K562 (cell line): ENCODE measurements at regions not wholly inside any gene's neighbourhood (a gene's known extent, or its start where the extent isn't known, plus 50 kb on each side); places are given as distances from the start of the nearest gene placed in this dataset.

Source experiments
- ATAC-seq: fragments of 200-7000 bp; cut with Tn5 transposase; 3 replicates; pipeline ENCODE4 v1.9.1; 2020; ENCODE audit warnings: moderate library complexity
- BruUV-seq: library from RNA; stranded (reverse); fragments of 400-500 nt; replicated peaks from 2 replicates; lab custom pipeline; 2021; lab: Mats Ljungman, UMichigan
- CTCF ChIA-PET: fragments of 300-600 bp; formaldehyde crosslinking; extraction: SDS; loops from one replicate; lab custom pipeline; 2021; ENCODE audit warnings: low intra/inter-chr PET ratio; lab: Yijun Ruan, JAX
- POLR2A ChIA-PET: fragments of 300-600, 350-650 bp; sonication (Branson Sonifier 250); formaldehyde crosslinking; extraction: SDS; loops from one replicate; lab custom pipeline; 2021; ENCODE audit warnings: antibody characterized with exemption, inconsistent platforms; lab: Yijun Ruan, JAX
- DNase-seq, 4 experiments: peaks; one replicate each; pipeline versions ENCODE4 v3.0.0 to v3.0.0-alpha.2; 2011 to 2018; ENCODE audit warnings: low spot score in 3 of 4, mixed read lengths in 3 of 4; ENCODE audit errors: extremely low read depth in 1 of 4
- FAIRE-seq: peaks from 2 replicates; lab custom pipeline; 2011; peaks lifted over from hg19 to GRCh38; lab: Jason Lieb, UNC
- H2AFZ ChIP-seq: 2 replicates; pipeline ENCODE4 v1.6.0; 2011; ENCODE audit warnings: low read depth, low read length, control low read depth, inconsistent platforms
- H3K27ac ChIP-seq: fragments of 200-600 bp; 3 replicates; pipeline ENCODE4 v1.8.0; 2011; ENCODE audit warnings: low read depth, mild to moderate bottlenecking, control low read depth, inconsistent platforms, low read length, moderate library complexity, mixed read lengths; ENCODE audit errors: extremely low read depth
- H3K27me3 ChIP-seq, 2 experiments: fragments of 300-600 bp in 1 of 2; 2 replicates in 1 of 2; 3 replicates in 1 of 2; pipeline versions ENCODE4 v1.6.0 to v1.8.0; 2011; ENCODE audit warnings: inconsistent platforms in 2 of 2, low read length in 2 of 2, mild to moderate bottlenecking in 1 of 2, mixed read lengths in 1 of 2, moderate library complexity in 1 of 2; ENCODE audit not compliant: control insufficient read depth in 2 of 2, insufficient read depth in 2 of 2
- H3K36me3 ChIP-seq: fragments of 300-600 bp; 3 replicates; pipeline ENCODE4 v1.8.0; 2011; ENCODE audit warnings: mild to moderate bottlenecking, low read length, inconsistent platforms; ENCODE audit not compliant: control insufficient read depth, insufficient read depth
- H3K4me1 ChIP-seq, 2 experiments: fragments of 200-600 bp in 1 of 2; replicated peaks in 1 of 2; 2 replicates in 1 of 2; 3 replicates in 1 of 2; pipeline versions ENCODE4 v1.5.1 to v1.8.0; 2011; ENCODE audit warnings: inconsistent platforms in 2 of 2, low read length in 2 of 2, mild to moderate bottlenecking in 1 of 2, mixed read lengths in 1 of 2, moderate library complexity in 1 of 2; ENCODE audit not compliant: control insufficient read depth in 2 of 2, insufficient read depth in 2 of 2
- H3K4me2 ChIP-seq: 2 replicates; pipeline ENCODE4 v1.6.1; 2011; ENCODE audit warnings: low read length, control low read depth, inconsistent platforms, mixed read lengths; ENCODE audit not compliant: insufficient read depth
- H3K4me3 ChIP-seq: fragments of 200-600 bp; sonication (generic), shearing (Covaris generic); 2 replicates; pipeline ENCODE4 v1.5.1; 2016; ENCODE audit warnings: control low read depth, inconsistent platforms
- H3K79me2 ChIP-seq: fragments of 200-600 bp; 3 replicates; pipeline ENCODE4 v1.8.0; 2011; ENCODE audit warnings: low read length, inconsistent platforms; ENCODE audit not compliant: control insufficient read depth, insufficient read depth
- H3K9ac ChIP-seq, 2 experiments: 2 replicates each; pipeline versions ENCODE4 v1.6.0 to v1.6.1; 2011; ENCODE audit warnings: low read depth in 2 of 2, low read length in 2 of 2, control low read depth in 1 of 2, inconsistent platforms in 1 of 2, mild to moderate bottlenecking in 1 of 2, mixed read lengths in 1 of 2; ENCODE audit not compliant: insufficient read depth in 1 of 2
- H3K9me1 ChIP-seq: one replicate; pipeline ENCODE4 v1.6.0; 2011; ENCODE audit warnings: inconsistent platforms, mild to moderate bottlenecking, low read length, moderate library complexity; ENCODE audit not compliant: control insufficient read depth, insufficient read depth
- H3K9me3 ChIP-seq: replicated peaks from 2 replicates; pipeline ENCODE4 v1.5.1; 2011; ENCODE audit warnings: low read depth, low read length, inconsistent platforms; ENCODE audit not compliant: control insufficient read depth, insufficient read depth
- H4K20me1 ChIP-seq: replicated peaks from 2 replicates; pipeline ENCODE4 v1.6.1; 2011; ENCODE audit warnings: low read length, inconsistent platforms, mixed read lengths; ENCODE audit not compliant: control insufficient read depth, insufficient read depth
- ATF6 ChIP-seq: sonication (generic); formaldehyde crosslinking; IDR thresholded peaks from 2 replicates; pipeline ENCODE4 v1.4.0; 2020; ENCODE audit warnings: mild to moderate bottlenecking, missing genetic modification reagents
- CTCF ChIP-seq, 3 experiments: IDR thresholded peaks in 2 of 3; conservative IDR thresholded peaks in 1 of 3; 2 replicates each; pipeline ENCODE4 v1.5.1; 2011 to 2012; ENCODE audit warnings: low read length in 3 of 3, mild to moderate bottlenecking in 3 of 3, control low read depth in 2 of 3, improper control_type of control experiment in 1 of 3, inconsistent platforms in 1 of 3, low read depth in 1 of 3, mixed read lengths in 1 of 3, moderate library complexity in 1 of 3; ENCODE audit not compliant: insufficient read depth in 2 of 3
- DACH1 ChIP-seq: fragments of 450-650 bp; IDR thresholded peaks from 2 replicates; pipeline ENCODE4 v1.6.1; 2018; ENCODE audit not compliant: partially characterized antibody
- HNRNPK ChIP-seq: fragments of 200-400 bp; formaldehyde crosslinking; IDR thresholded peaks from one replicate; pipeline ENCODE4 v1.6.1; 2018; ENCODE audit warnings: mild to moderate bottlenecking, low read depth, low read length; ENCODE audit not compliant: poor library complexity, severe bottlenecking
- HNRNPLL ChIP-seq: fragments of 200-400 bp; formaldehyde crosslinking; IDR thresholded peaks from 2 replicates; pipeline ENCODE4 v1.6.1; 2017; ENCODE audit warnings: low read length, low read depth, mild to moderate bottlenecking; ENCODE audit not compliant: poor library complexity, severe bottlenecking
- MCM7 ChIP-seq, 2 experiments: fragments of 450-650 bp; IDR thresholded peaks; 2 replicates each; pipeline ENCODE4 v1.6.1; 2016 to 2018
- PML ChIP-seq: IDR thresholded peaks from 2 replicates; pipeline ENCODE4 v1.6.1; 2012; ENCODE audit warnings: low read length, inconsistent platforms
- POLR2AphosphoS2 ChIP-seq: IDR thresholded peaks from 2 replicates; pipeline ENCODE4 v1.6.1; 2012; ENCODE audit warnings: low read length, improper control_type of control experiment
- POLR2G ChIP-seq: fragments of 200-400 bp; formaldehyde crosslinking; IDR thresholded peaks from 2 replicates; pipeline ENCODE4 v1.6.1; 2017; ENCODE audit warnings: low read depth, mild to moderate bottlenecking, antibody characterized with exemption, low read length, moderate library complexity
- PREB ChIP-seq: sonication (generic); formaldehyde crosslinking; IDR thresholded peaks from 2 replicates; pipeline ENCODE4 v1.8.1; 2023; ENCODE audit warnings: mild to moderate bottlenecking, missing genetic modification reagents
- SMARCA5 ChIP-seq: fragments of 450-650 bp; IDR thresholded peaks from 2 replicates; pipeline ENCODE4 v1.6.1; 2016
- SMARCB1 ChIP-seq: IDR thresholded peaks from 2 replicates; pipeline ENCODE4 v1.6.1; 2011; ENCODE audit warnings: improper control_type of control experiment, low read depth; ENCODE audit not compliant: insufficient read length
- SNAPC5 ChIP-seq: fragments of 250-450 bp; sonication (Bioruptor Pico); IDR thresholded peaks from 2 replicates; pipeline ENCODE4 v1.8.0; 2021; ENCODE audit warnings: moderate library complexity, mild to moderate bottlenecking, inconsistent platforms
- THRAP3 ChIP-seq: fragments of 450-650 bp; IDR thresholded peaks from 2 replicates; pipeline ENCODE4 v1.6.1; 2016; ENCODE audit warnings: mild to moderate bottlenecking, inconsistent platforms, borderline replicate concordance
- ZNF41 ChIP-seq: fragments of 250-450 bp; sonication (Bioruptor Pico); conservative IDR thresholded peaks from 2 replicates; pipeline ENCODE4 v1.4.0; 2020; ENCODE audit warnings: mild to moderate bottlenecking
- ZNF551 ChIP-seq: fragments of 250-450 bp; sonication (Bioruptor Pico); IDR thresholded peaks from 2 replicates; pipeline ENCODE4 v1.5.0; 2021; ENCODE audit warnings: mild to moderate bottlenecking, moderate library complexity
- ZNF75A ChIP-seq: fragments of 450-650 bp; formaldehyde crosslinking; IDR thresholded peaks from 2 replicates; pipeline ENCODE4 v1.4.0; 2020; ENCODE audit warnings: mild to moderate bottlenecking
- ZNF77 ChIP-seq: fragments of 250-450 bp; sonication (Bioruptor Pico); IDR thresholded peaks from 2 replicates; pipeline ENCODE4 v1.5.0; 2020
- WGBS: fragments of 100-300 bp; shearing (Covaris generic); methylation state at CpG from one replicate; pipeline ENCODE4 v1.1.6; 2016; ENCODE audit warnings: low coverage, mixed read lengths; ENCODE audit not compliant: insufficient coverage; ENCODE audit errors: missing lambda C conversion rate; 5-methylcytosine and 5-hydroxymethylcytosine counted together
- in situ Hi-C: fragments of 300-500 bp; cut with MboI; formaldehyde crosslinking; loops from 4 replicates; pipeline ENCODE4 v1.15.0; 2018; ENCODE audit warnings: inconsistent platforms, mixed read lengths
- intact Hi-C: fragments of 100-400 bp; cut with micrococcal nuclease; formaldehyde crosslinking; loops from 2 replicates; pipeline ENCODE4 v1.14.2; 2022

- Histone ChIP-seq H3K4me2 (no peak overlapping the region), H3K9me1 (no peaks in the 10 kb centered on the region), H3K4me3 (no peak overlapping the region), H3K27ac (no peak overlapping the region), H3K27me3 (no peaks in the 10 kb centered on the region), H3K9me3 (no peaks in the 10 kb centered on the region), H2AFZ (no peak overlapping the region), H4K20me1 (no peaks in the 10 kb centered on the region)
- intact Hi-C loops = no loop called here
- ATAC-seq = no peak
- no TSS peak for BruUV-seq
- TF ChIP-seq SMARCB1 (no peak), MCM7 (IDR thresholded peaks at IDR 0.05) (no peak), PREB (no peak), HNRNPK (no peak), CTCF (IDR thresholded peaks at IDR 0.05 in 2 of 3, conservative IDR thresholded peaks at IDR 0.05 in 1 of 3; ENCODE audit: insufficient read depth in 2 of 3, low read depth in 1 of 3, low read length in 3 of 3) (no peak), POLR2G (no peak), ZNF551 (CRISPR knock-in tag) (no peak), POLR2AphosphoS2 (no peak), SNAPC5 (no peak), ZNF75A (CRISPR knock-in tag) (no peak), THRAP3 (no peak), SMARCA5 (no peak), DACH1 (no peak), ZNF77 (CRISPR knock-in tag) (no peak), ATF6 (CRISPR knock-in tag) (no peak), HNRNPLL (no peak), PML (no peak), ZNF41 (no peak)
- TF ChIP-seq, all 486 proteins: peak for 0
- Histone ChIP-seq H3K9ac (no peak overlapping the region), H3K4me1 (no peaks in the 10 kb centered on the region), H3K79me2 (no peaks in the 10 kb centered on the region), H3K36me3 (no peaks in the 10 kb centered on the region)
- DNase-seq (no peak), FAIRE-seq (no peak)
- WGBS = 7% methylated on average over 3 of the region's 3 CpGs
- in situ Hi-C loops = no loop called here
- ChIA-PET CTCF (no interaction called here), POLR2A (no interaction called here)
Measured at GRCh38 chr2:21836261-21836660, 712.5 kb downstream of the TDRD15 start.
